Mucosa of rectum (tissue), 2 donors: ENCODE measurements at regions not wholly inside any gene's neighbourhood (a gene's known extent, or its start where the extent isn't known, plus 50 kb on each side); places are given as distances from the start of the nearest gene placed in this dataset.

Experiments used
- H3K27ac ChIP-seq, 2 donors: one replicate each; pipeline ENCODE4 v1.7.0; 2013; ENCODE audit warnings: inconsistent platforms in 2 of 2, low read depth in 2 of 2, low read length in 2 of 2
- H3K27me3 ChIP-seq, 2 donors: one replicate each; pipeline ENCODE4 v1.7.0; 2013; ENCODE audit warnings: low read length in 2 of 2; ENCODE audit not compliant: control insufficient read depth in 2 of 2, insufficient read depth in 2 of 2
- H3K36me3 ChIP-seq, 2 donors: one replicate each; pipeline ENCODE4 v1.7.0; 2013; ENCODE audit warnings: low read length in 2 of 2; ENCODE audit not compliant: control insufficient read depth in 2 of 2, insufficient read depth in 2 of 2
- H3K4me1 ChIP-seq, 2 donors: one replicate each; pipeline ENCODE4 v1.7.0; 2013; ENCODE audit warnings: low read length in 2 of 2, mild to moderate bottlenecking in 1 of 2; ENCODE audit not compliant: control insufficient read depth in 2 of 2, insufficient read depth in 2 of 2
- H3K4me3 ChIP-seq, 2 donors: one replicate each; pipeline ENCODE4 v1.7.0; 2013; ENCODE audit warnings: low read length in 2 of 2
- H3K9ac ChIP-seq, 2 donors: one replicate each; pipeline ENCODE4 v1.7.0; 2013; ENCODE audit warnings: low read length in 2 of 2, low read depth in 1 of 2, mild to moderate bottlenecking in 1 of 2
- H3K9me3 ChIP-seq, 2 donors: one replicate each; pipeline ENCODE4 v1.7.0; 2013; ENCODE audit warnings: low read length in 2 of 2; ENCODE audit not compliant: control insufficient read depth in 2 of 2
- donor health status: healthy.
- donor health status: Normal muscosa, but diverticular disease.

DNA sequence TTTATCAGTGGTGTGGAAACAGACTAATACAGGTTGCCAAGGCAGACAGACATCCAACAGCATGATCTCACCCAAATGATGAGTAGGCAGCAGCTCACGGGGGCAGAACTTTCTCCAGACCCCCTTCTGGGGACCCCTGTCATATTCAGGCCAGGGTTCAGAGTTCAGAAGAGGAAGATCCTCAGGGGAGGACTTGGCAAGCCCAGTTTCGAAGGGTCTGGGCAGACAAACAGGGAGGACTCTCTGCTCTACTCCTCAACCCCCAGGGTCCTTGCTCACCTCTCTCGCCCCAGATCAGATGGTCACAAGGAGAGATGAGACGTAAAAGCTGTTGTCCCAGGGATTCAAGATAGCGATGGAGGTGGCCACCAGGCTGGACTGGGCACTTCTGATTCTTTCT, 215.1 kb upstream of the MVB12B start:
- Histone ChIP-seq H3K36me3 (no peaks in the 10 kb centered on the region), H3K4me3 (no peak overlapping the region), H3K9me3 (no peaks in the 10 kb centered on the region), H3K27ac (no peak overlapping the region), H3K9ac (no peak overlapping the region), H3K27me3 (peaks cover 3% of the 10 kb centered on the region in 2 donors), H3K4me1 (no peaks in the 10 kb centered on the region)

DNA sequence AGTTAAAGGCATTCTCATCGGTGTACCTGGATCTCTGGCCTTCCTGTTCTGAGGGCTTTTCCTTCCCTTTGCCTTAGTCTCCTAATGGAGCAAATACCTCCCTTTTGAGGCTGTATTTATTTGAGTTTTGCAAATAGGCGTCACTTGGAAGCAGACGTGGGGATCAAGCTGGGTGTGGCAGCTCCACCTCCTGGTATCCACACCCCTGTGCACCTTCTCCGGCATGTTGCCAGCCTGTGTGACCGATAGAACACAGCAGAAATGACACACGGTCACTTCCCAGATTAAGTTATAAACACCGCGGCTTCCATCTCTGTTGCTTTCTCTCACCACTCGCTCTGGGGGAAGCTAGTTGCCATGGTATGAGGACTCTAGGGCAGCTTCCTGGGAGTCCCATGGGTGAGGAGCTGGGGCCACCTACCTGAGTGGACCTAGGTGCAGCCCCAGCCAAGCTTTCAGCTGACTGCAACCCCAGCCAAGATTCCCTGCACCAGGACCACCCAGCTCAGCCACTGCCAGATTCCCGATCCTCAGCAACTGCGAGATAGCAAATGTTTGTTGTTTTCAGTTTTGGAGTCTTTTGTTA, 214.4 kb upstream of the MVB12B start:
- no peaks in the 10 kb centered on the region for H3K36me3 ChIP-seq
- H3K4me1 ChIP-seq: no peaks in the 10 kb centered on the region
- no peaks in the 10 kb centered on the region for H3K9me3 ChIP-seq
- H3K27ac ChIP-seq: no peak overlapping the region
- H3K9ac ChIP-seq: no peak overlapping the region
- H3K27me3 ChIP-seq: peaks cover 3% of the 10 kb centered on the region in 2 donors
- no peak overlapping the region for H3K4me3 ChIP-seq

DNA sequence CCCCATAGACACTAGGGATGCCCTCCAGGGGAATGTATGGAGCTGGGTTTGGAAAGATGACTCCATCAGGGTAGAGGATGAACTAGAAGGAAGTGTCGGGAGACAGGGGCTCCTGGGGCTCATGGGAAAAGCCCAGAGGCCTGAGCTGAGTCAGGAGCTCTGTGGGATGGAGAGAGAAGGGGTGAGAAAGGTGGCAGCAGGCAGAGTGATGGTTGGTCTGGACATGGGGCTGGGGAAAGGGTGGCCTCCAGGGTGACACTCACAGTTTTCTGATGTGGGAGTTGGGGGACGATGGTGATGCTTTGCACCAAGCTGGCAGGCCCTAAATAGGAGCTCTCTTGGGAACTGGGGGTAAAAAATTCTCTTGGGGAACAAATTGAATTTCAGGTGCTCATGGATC, 213.5 kb upstream of the MVB12B start:
- no peak overlapping the region for H3K4me3 ChIP-seq
- H3K36me3 ChIP-seq: no peaks in the 10 kb centered on the region
- H3K27ac ChIP-seq: no peak overlapping the region
- H3K4me1 ChIP-seq: no peaks in the 10 kb centered on the region
- no peaks in the 10 kb centered on the region for H3K9me3 ChIP-seq
- no peak overlapping the region for H3K9ac ChIP-seq
- H3K27me3 ChIP-seq: peaks cover 3 to 6% of the 10 kb centered on the region in 2 donors

DNA sequence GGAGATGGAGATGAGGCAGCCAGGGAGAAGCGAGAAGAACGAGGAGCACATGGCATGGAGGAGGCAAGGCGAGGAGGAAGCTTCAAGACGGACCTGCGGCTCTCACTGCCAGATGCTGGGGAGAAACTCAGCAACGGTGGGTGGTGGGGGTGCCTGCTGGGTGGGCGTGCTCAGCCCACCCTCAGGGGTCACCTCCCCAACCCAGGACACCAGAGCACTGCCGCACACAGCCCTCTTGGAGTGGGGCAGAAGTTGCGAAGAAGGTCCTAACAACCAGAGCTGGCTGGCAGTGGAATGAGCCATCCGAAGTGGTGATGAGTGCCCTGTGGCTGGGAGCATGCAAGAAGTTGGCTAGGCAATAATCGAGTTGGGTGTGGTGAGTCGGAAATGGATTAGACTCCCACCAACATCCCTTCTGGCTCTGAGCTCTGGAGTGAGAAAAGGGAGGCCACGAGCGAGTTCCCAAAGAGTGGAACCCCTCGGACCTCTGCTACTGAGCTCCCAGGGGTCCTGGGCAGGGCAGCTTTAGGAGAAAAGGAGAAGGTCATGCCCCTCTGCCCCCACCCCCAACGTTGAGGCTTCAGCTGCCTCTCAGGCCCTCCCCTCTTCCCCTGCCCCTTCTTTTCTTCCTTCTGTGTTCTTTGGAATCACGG, 212.7 kb upstream of the MVB12B start:
- H3K36me3 ChIP-seq: no peaks in the 10 kb centered on the region

DNA sequence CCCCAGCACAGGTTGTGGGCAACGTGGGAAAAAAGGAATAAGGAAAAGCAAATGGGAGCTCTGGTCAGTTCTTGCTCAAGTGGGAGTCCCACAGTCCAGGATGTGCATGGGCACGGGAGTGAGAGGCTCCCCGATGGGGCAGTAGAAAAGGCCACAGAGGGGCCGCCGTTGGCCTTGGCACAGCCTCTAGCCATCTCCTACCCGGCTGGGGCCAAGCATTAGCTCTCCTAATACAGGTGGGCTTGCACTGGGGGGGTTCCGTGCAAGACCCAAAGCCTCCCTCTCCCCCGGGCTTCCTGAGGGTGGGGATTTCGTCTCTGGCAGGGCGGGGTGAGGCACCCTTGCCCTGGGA, 212.2 kb upstream of the MVB12B start:
- no peaks in the 10 kb centered on the region for H3K9me3 ChIP-seq
- H3K4me3 ChIP-seq: no peak overlapping the region
- peaks cover 3 to 6% of the 10 kb centered on the region in 2 donors for H3K27me3 ChIP-seq
- no peak overlapping the region for H3K27ac ChIP-seq
- no peaks in the 10 kb centered on the region for H3K36me3 ChIP-seq
- no peaks in the 10 kb centered on the region for H3K4me1 ChIP-seq
- H3K9ac ChIP-seq: no peak overlapping the region

More for the DNA sequence above, 212.7 kb upstream of the MVB12B start:
- Histone ChIP-seq H3K27me3 (peaks cover 3 to 6% of the 10 kb centered on the region in 2 donors), H3K4me1 (no peaks in the 10 kb centered on the region), H3K9me3 (no peaks in the 10 kb centered on the region), H3K9ac (no peak overlapping the region), H3K27ac (no peak overlapping the region), H3K4me3 (no peak overlapping the region)

DNA sequence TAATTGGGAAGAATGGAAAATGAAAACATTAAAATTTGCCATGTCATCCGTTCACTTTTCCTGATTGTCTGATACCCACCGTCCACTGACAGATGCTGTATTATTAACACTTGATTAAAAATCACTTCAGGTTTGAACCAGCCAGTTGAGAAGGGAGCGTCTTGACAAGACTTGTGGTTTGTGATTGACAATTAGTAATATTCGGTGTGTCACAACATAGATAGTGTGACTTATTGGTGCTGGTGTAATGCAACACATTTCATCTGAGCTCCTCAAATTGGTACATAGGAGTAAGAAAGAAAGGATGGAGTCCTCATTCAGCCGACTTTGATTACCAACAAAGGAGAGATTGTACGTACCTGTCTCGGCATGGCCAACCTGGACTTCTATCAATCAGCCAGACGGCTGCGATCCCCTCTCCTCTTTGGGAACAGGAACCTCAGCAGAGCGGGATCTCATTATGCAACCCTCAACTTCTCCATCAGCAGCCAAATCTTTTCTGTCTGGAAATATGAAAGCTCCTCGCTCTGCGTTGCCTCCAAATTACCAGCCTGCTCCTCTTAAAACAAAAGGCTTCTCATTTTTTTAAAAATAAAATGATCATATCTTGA, 211.7 kb upstream of the MVB12B start:
- no peaks in the 10 kb centered on the region for H3K4me1 ChIP-seq
- no peak overlapping the region for H3K27ac ChIP-seq
- H3K9me3 ChIP-seq: no peaks in the 10 kb centered on the region
- no peaks in the 10 kb centered on the region for H3K36me3 ChIP-seq
- H3K27me3 ChIP-seq: peaks cover 6 to 7% of the 10 kb centered on the region in 2 donors
- no peak overlapping the region for H3K9ac ChIP-seq
- H3K4me3 ChIP-seq: no peak overlapping the region

DNA sequence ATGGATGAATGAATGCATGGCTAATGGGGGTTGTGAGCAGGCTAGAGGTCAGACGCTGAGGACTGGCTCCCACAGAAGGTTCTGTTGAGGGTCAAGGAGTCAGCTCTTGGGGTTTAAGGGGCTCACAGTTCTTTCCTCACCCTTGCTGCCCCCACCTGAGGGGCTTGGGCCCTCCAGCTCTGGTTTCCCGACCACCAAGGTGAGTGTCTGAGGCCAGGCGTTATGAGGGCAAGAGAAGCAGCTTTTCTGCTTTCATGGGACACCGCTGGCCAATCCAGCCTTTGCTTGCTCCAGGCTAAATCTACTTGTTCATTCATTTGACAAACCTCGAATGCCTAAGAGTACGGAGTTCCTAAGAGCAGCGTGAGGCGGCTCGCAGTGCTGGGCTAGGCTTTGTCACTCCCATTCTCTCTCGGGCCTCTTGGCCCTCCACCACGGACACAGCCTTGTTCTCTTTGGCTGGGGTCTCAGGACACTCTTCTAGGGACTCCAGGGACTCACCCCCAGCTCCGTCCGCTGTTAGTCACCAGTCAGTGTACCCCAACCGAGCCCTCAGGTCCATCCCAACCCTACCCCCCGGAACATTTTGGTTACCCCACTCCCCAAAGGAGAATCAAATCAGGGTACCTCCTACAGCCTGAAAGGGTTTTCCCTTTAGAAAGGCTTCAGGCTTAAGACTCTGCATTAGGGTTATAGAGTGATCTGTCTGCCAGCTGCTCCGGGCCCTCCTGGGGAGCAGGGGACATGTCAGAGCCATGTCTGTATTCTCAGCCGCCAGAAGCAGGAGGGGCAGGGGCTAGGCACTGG, 210.1 kb upstream of the MVB12B start:
- H3K4me3 ChIP-seq: no peak overlapping the region
- H3K9ac ChIP-seq: no peak overlapping the region
- H3K27me3 ChIP-seq: peaks cover 6 to 8% of the 10 kb centered on the region in 2 donors
- H3K27ac ChIP-seq: no peak overlapping the region
- no peaks in the 10 kb centered on the region for H3K4me1 ChIP-seq
- no peaks in the 10 kb centered on the region for H3K9me3 ChIP-seq
- H3K36me3 ChIP-seq: no peaks in the 10 kb centered on the region

DNA sequence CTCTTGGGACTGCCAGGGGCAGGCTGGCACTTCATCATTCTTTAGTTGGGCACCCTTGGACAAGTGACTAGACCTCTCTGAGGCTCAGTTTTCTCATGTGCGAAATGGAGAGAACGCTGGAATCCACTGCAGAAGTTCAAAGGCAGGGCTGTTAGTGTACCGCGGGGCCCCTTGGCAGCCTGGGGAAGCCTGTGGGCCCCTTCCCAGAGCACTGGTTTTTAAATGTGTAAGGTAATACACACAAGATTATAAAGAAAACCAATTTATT, 209.5 kb upstream of the MVB12B start:
- no peaks in the 10 kb centered on the region for H3K9me3 ChIP-seq
- H3K4me3 ChIP-seq: no peak overlapping the region
- no peak overlapping the region for H3K27ac ChIP-seq
- no peak overlapping the region for H3K9ac ChIP-seq
- no peaks in the 10 kb centered on the region for H3K4me1 ChIP-seq
- no peaks in the 10 kb centered on the region for H3K36me3 ChIP-seq
- peaks cover 8% of the 10 kb centered on the region in 2 donors for H3K27me3 ChIP-seq

DNA sequence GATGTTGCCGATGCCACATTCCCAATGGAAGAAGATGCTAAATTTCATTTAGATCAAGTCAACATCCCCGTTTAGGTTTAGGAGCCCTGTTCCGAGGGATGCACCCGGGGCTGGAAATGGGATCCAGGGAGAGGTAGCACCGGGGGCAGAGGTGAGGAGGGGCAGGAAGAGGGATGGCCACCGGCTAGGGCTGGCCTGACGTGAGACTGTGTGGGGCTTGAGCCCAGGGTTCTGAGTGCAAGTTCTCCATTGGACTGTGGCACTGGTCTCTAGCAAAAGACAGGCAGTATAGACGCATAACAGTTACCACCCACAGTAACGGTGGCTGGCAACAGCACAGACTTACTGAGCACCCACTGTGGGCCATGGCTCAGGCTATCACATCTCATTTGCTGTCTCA, 209.0 kb upstream of the MVB12B start:
- H3K27me3 ChIP-seq: peaks cover 8 to 10% of the 10 kb centered on the region in 2 donors
- no peaks in the 10 kb centered on the region for H3K4me1 ChIP-seq
- H3K9ac ChIP-seq: no peak overlapping the region
- H3K36me3 ChIP-seq: no peaks in the 10 kb centered on the region
- no peak overlapping the region for H3K4me3 ChIP-seq
- no peak overlapping the region for H3K27ac ChIP-seq
- no peaks in the 10 kb centered on the region for H3K9me3 ChIP-seq

DNA sequence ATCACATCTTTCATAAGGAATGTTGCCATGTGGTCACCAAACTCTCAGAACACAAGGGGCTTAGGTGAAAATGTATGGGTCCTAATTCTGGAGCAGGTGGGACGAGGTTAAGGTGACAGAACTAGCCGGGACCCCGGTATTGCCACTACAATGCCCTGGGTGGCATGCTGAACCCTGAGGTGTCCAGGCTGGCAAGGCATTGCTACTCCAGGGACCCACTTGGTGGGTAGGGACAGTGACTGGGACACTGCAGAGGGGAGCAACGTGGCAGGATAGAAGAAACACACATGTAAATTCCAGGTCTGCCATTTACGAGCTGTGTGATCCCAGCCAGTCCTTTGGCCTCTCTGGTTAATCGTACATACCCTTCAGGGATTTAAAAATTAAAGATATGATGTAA, 206.9 kb upstream of the MVB12B start:
- H3K4me1 ChIP-seq: no peaks in the 10 kb centered on the region
- no peaks in the 10 kb centered on the region for H3K36me3 ChIP-seq
- H3K27ac ChIP-seq: no peak overlapping the region
- H3K27me3 ChIP-seq: peaks cover 8 to 10% of the 10 kb centered on the region in 2 donors
- no peak overlapping the region for H3K4me3 ChIP-seq
- H3K9ac ChIP-seq: no peak overlapping the region
- H3K9me3 ChIP-seq: no peaks in the 10 kb centered on the region
